GM12891 (cell line): ENCODE measurements at regions not wholly inside any gene's neighbourhood (a gene's known extent, or its start where the extent isn't known, plus 50 kb on each side); places are given as distances from the start of the nearest gene placed in this dataset.

Experiments
- DNase-seq: peaks from one replicate; pipeline ENCODE4 v3.0.0; 2011; ENCODE audit warnings: low spot score; ENCODE audit not compliant: insufficient read length
- FAIRE-seq: peaks from 2 replicates; lab custom pipeline; 2011; peaks lifted over from hg19 to GRCh38; lab: Jason Lieb, UNC
- PAX5 ChIP-seq: IDR thresholded peaks from 2 replicates; pipeline ENCODE4 v1.6.1; 2011; ENCODE audit warnings: low read length, moderate library complexity, mild to moderate bottlenecking; ENCODE audit not compliant: insufficient read depth, severe bottlenecking
- POLR2A ChIP-seq: IDR thresholded peaks from 2 replicates; pipeline ENCODE4 v1.6.1; 2011; ENCODE audit warnings: low read depth, low read length, control low read depth
- POLR2AphosphoS5 ChIP-seq: IDR thresholded peaks from 2 replicates; pipeline ENCODE4 v1.6.1; 2011; ENCODE audit warnings: low read depth, low read length, control low read depth
- POU2F2 ChIP-seq: IDR thresholded peaks from 2 replicates; pipeline ENCODE4 v1.6.1; 2011; ENCODE audit warnings: low read depth, mild to moderate bottlenecking, control low read depth, low read length, moderate library complexity
- SPI1 ChIP-seq: IDR thresholded peaks from 2 replicates; pipeline ENCODE4 v1.6.1; 2011; ENCODE audit warnings: low read depth, low read length, control low read depth
- TAF1 ChIP-seq: IDR thresholded peaks from 2 replicates; pipeline ENCODE4 v1.6.1; 2011; ENCODE audit warnings: low read depth, low read length, control low read depth

DNA sequence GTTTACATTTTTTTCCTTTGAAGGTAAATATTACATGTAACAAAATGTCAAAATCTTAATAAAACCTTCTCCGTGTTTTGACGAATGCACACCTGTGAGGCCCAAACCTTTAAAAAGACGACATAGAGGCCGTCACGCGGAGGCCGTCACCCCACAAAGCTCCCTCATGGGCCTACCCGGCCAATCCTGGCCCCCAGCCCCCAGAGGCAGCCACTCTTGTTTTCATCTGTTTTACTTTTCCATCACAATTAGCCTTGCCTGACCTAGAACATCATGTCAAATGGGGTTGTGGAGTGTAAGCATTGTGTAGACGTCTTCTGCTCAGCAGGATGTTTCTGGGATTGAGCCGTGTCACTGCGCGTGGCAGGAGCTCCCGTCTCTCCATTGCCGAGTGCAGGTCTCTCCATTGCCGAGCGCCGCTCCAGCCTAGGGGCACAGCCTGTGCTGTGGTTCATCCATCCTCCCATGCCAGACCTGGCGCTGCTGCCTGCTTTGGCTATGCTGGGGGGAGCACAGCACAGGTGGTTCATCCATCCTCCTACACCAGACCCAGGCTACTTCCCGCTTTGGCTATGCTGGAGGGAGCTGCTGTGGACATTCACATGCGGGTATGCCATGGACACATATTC is 52.2 kb upstream of the IRX4 start:
- FAIRE-seq (no peak), DNase-seq (no peak)
- no peak for TF ChIP-seq POLR2AphosphoS5
- no peak for TF ChIP-seq SPI1
- TF ChIP-seq POLR2A, result no peak
- TF ChIP-seq PAX5, result no peak
- no peak for TF ChIP-seq POU2F2
- no peak for TF ChIP-seq TAF1

DNA sequence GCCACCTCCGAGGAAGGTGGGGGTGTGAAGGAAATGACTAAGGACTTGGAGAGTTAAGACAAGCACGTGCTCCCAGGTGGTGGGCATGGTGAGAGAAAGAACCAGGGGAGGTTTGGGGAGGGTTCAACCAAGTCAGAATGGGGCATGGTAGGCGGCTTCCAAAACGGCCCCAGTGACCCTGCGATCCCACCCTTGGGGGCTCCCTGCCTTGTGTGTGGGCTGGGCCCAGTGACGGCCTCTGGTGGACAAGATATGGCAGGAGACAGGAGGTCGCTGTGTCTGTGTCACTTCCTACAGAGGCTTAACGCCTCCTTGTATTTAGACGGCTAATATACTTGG is 51.3 kb upstream of the IRX4 start:
- DNase-seq, result no peak
- FAIRE-seq, result no peak
- no peak for TF ChIP-seq TAF1
- no peak for TF ChIP-seq SPI1
- no peak for TF ChIP-seq PAX5
- TF ChIP-seq POLR2AphosphoS5, result no peak
- TF ChIP-seq POU2F2, result no peak
- no peak for TF ChIP-seq POLR2A

DNA sequence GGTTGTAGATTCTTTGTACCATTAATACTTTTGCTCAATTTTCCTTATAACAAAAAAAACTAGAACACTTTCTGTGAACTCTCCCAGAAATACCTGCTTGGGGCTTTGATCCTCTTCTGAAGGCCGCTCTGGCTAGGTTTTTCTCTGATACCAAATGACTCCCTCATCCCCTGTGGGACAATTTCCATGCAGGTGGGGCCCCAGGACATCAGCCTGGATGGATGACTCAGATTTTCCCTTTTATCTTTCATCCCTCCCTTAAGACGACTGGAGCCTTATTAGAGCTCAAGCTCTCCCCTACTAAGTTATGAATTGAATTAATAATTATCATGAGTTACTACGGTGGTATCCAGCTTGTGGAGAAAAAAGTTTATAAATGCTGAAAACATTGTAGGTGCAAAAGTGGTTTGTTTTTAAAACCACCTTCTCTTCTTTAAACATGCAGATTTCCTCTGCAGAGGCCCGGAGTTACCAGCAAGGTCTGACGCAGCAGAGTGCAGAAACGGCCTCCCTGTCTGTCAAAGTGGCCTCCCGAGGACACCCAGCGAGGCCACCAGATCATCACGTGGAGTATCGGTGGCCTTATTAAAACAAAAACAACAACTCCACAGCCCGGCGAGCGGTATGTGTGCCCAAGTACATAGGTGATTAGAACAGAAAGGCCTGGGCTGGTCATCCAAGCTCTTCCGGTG is 50.8 kb upstream of the IRX4 start:
- FAIRE-seq, result no peak
- TF ChIP-seq POLR2AphosphoS5, result no peak
- no peak for TF ChIP-seq POU2F2

More for the DNA sequence above, 50.8 kb upstream of the IRX4 start:
- no peak for DNase-seq
